Muscle layer of colon (tissue), 2 donors: ENCODE measurements at regions not wholly inside any gene's neighbourhood (a gene's known extent, or its start where the extent isn't known, plus 50 kb on each side); places are given as distances from the start of the nearest gene placed in this dataset.

ENCODE experiments used
- H3K27ac ChIP-seq: one replicate; pipeline ENCODE4 v1.7.0; 2013; ENCODE audit warnings: low read depth, mild to moderate bottlenecking, low read length, moderate library complexity
- H3K27me3 ChIP-seq, 2 donors: one replicate each; pipeline ENCODE4 v1.7.0; 2013; ENCODE audit warnings: low read length in 2 of 2, mild to moderate bottlenecking in 2 of 2; ENCODE audit not compliant: insufficient read depth in 2 of 2, control insufficient read depth in 1 of 2
- H3K36me3 ChIP-seq: one replicate; pipeline ENCODE4 v1.7.0; 2013; ENCODE audit warnings: mild to moderate bottlenecking, low read length; ENCODE audit not compliant: insufficient read depth
- H3K4me1 ChIP-seq: one replicate; pipeline ENCODE4 v1.7.0; 2013; ENCODE audit warnings: mild to moderate bottlenecking, low read length; ENCODE audit not compliant: insufficient read depth
- H3K4me3 ChIP-seq, 2 donors: one replicate each; pipeline ENCODE4 v1.7.0; 2013; ENCODE audit warnings: low read length in 2 of 2, low read depth in 1 of 2, mild to moderate bottlenecking in 1 of 2, moderate library complexity in 1 of 2
- H3K9ac ChIP-seq: one replicate; pipeline ENCODE4 v1.7.0; 2013; ENCODE audit warnings: low read length
- H3K9me3 ChIP-seq: one replicate; pipeline ENCODE4 v1.7.0; 2013; ENCODE audit warnings: mild to moderate bottlenecking, low read length
- donor health status: abdominal sarcoma.
- donor health status: Adenocarcinoma of cecum.

GRCh38 chr6:81655696-81656095 lies 96.8 kb downstream of the TENT5A start:
- Histone ChIP-seq H3K27ac (no peak overlapping the region), H3K9ac (no peak overlapping the region), H3K27me3 (no peaks in the 10 kb centered on the region), H3K9me3 (no peaks in the 10 kb centered on the region), H3K4me3 (no peak overlapping the region), H3K36me3 (no peaks in the 10 kb centered on the region), H3K4me1 (no peaks in the 10 kb centered on the region)

- no peak overlapping the region for H3K27ac ChIP-seq
Measured at GRCh38 chr6:81648502-81648901, 104.0 kb downstream of the TENT5A start.

GRCh38 chr6:81643156-81643555 lies 109.3 kb downstream of the TENT5A start:
- Histone ChIP-seq H3K4me1 (no peaks in the 10 kb centered on the region), H3K27ac (no peak overlapping the region), H3K9ac (no peak overlapping the region), H3K36me3 (no peaks in the 10 kb centered on the region), H3K27me3 (no peaks in the 10 kb centered on the region), H3K4me3 (no peak overlapping the region), H3K9me3 (no peaks in the 10 kb centered on the region)

More at GRCh38 chr6:81648502-81648901, 104.0 kb downstream of the TENT5A start:
- Histone ChIP-seq H3K36me3 (no peaks in the 10 kb centered on the region), H3K9me3 (no peaks in the 10 kb centered on the region), H3K4me1 (no peaks in the 10 kb centered on the region), H3K9ac (no peak overlapping the region), H3K27me3 (no peaks in the 10 kb centered on the region), H3K4me3 (no peak overlapping the region)

- Histone ChIP-seq H3K4me3 (no peak overlapping the region), H3K4me1 (no peaks in the 10 kb centered on the region), H3K9me3 (no peaks in the 10 kb centered on the region), H3K27me3 (no peaks in the 10 kb centered on the region), H3K9ac (no peak overlapping the region), H3K36me3 (no peaks in the 10 kb centered on the region), H3K27ac (no peak overlapping the region)
Measured at GRCh38 chr6:81640891-81641290, 111.6 kb downstream of the TENT5A start.

GRCh38 chr6:81640126-81640525 lies 112.4 kb downstream of the TENT5A start:
- no peak overlapping the region for H3K4me3 ChIP-seq
- no peaks in the 10 kb centered on the region for H3K4me1 ChIP-seq
- H3K27me3 ChIP-seq: no peaks in the 10 kb centered on the region
- no peaks in the 10 kb centered on the region for H3K9me3 ChIP-seq
- no peak overlapping the region for H3K9ac ChIP-seq
- no peak overlapping the region for H3K27ac ChIP-seq
- no peaks in the 10 kb centered on the region for H3K36me3 ChIP-seq

GRCh38 chr6:81638366-81638765 lies 114.1 kb downstream of the TENT5A start:
- H3K4me3 ChIP-seq: no peak overlapping the region
- H3K36me3 ChIP-seq: no peaks in the 10 kb centered on the region
- H3K27ac ChIP-seq: no peak overlapping the region
- no peak overlapping the region for H3K9ac ChIP-seq
- no peaks in the 10 kb centered on the region for H3K4me1 ChIP-seq
- H3K27me3 ChIP-seq: no peaks in the 10 kb centered on the region
- no peaks in the 10 kb centered on the region for H3K9me3 ChIP-seq

- Histone ChIP-seq H3K9me3 (no peaks in the 10 kb centered on the region), H3K4me3 (no peak overlapping the region), H3K36me3 (no peaks in the 10 kb centered on the region), H3K4me1 (no peaks in the 10 kb centered on the region), H3K27me3 (no peaks in the 10 kb centered on the region), H3K27ac (no peak overlapping the region), H3K9ac (no peak overlapping the region)
Measured at GRCh38 chr6:81636930-81637568, 115.4 kb downstream of the TENT5A start.

- Histone ChIP-seq H3K27ac (no peak overlapping the region), H3K27me3 (no peaks in the 10 kb centered on the region), H3K4me3 (no peak overlapping the region), H3K9ac (no peak overlapping the region), H3K4me1 (no peaks in the 10 kb centered on the region), H3K36me3 (no peaks in the 10 kb centered on the region), H3K9me3 (no peaks in the 10 kb centered on the region)
Measured at GRCh38 chr6:81634155-81634880, 118.2 kb downstream of the TENT5A start.

- no peak overlapping the region for H3K27ac ChIP-seq
- H3K36me3 ChIP-seq: no peaks in the 10 kb centered on the region
- H3K9ac ChIP-seq: no peak overlapping the region
- no peak overlapping the region for H3K4me3 ChIP-seq
- no peaks in the 10 kb centered on the region for H3K27me3 ChIP-seq
- no peaks in the 10 kb centered on the region for H3K4me1 ChIP-seq
- no peaks in the 10 kb centered on the region for H3K9me3 ChIP-seq
Measured at GRCh38 chr6:81633391-81633790, 119.1 kb downstream of the TENT5A start.

GRCh38 chr6:81630719-81631118 lies 121.8 kb downstream of the TENT5A start:
- no peak overlapping the region for H3K4me3 ChIP-seq
- H3K27ac ChIP-seq: no peak overlapping the region
- H3K36me3 ChIP-seq: no peaks in the 10 kb centered on the region
- no peak overlapping the region for H3K9ac ChIP-seq
- no peaks in the 10 kb centered on the region for H3K4me1 ChIP-seq
- no peaks in the 10 kb centered on the region for H3K9me3 ChIP-seq
- no peaks in the 10 kb centered on the region for H3K27me3 ChIP-seq

- H3K9ac ChIP-seq: no peak overlapping the region
- H3K9me3 ChIP-seq: no peaks in the 10 kb centered on the region
Measured at GRCh38 chr6:81625216-81625615, 127.3 kb downstream of the TENT5A start.

GRCh38 chr6:81624453-81624852 lies 128.0 kb downstream of the TENT5A start:
- no peaks in the 10 kb centered on the region for H3K36me3 ChIP-seq
- H3K4me1 ChIP-seq: no peaks in the 10 kb centered on the region
- H3K27ac ChIP-seq: no peak overlapping the region
- H3K27me3 ChIP-seq: no peaks in the 10 kb centered on the region
- H3K9me3 ChIP-seq: no peaks in the 10 kb centered on the region
- no peak overlapping the region for H3K9ac ChIP-seq
- no peak overlapping the region for H3K4me3 ChIP-seq

More at GRCh38 chr6:81625216-81625615, 127.3 kb downstream of the TENT5A start:
- Histone ChIP-seq H3K4me1 (no peaks in the 10 kb centered on the region), H3K36me3 (no peaks in the 10 kb centered on the region), H3K27me3 (no peaks in the 10 kb centered on the region), H3K27ac (no peak overlapping the region), H3K4me3 (no peak overlapping the region)
